ENCODE measurements at regions not wholly inside any gene's neighbourhood (a gene's known extent, or its start where the extent isn't known, plus 50 kb on each side); places are given as distances from the start of the nearest gene placed in this dataset.

- TF ChIP-seq CTCF (IDR thresholded peaks at IDR 0.05; ENCODE audit: low read length) (no peak), EZH2 (IDR thresholded peaks at IDR 0.05; ENCODE audit: borderline replicate concordance, low read length) (no peak)
Observed at GRCh38 chr5:105677291-105677690, 1993.4 kb downstream of the EFNA5 start.
